Activated B cell treated with CpG ODN at 0.5 μM for 24 hours (primary cell): ENCODE measurements at regions not wholly inside any gene's neighbourhood (a gene's known extent, or its start where the extent isn't known, plus 50 kb on each side); places are given as distances from the start of the nearest gene placed in this dataset.

Experiments
- ATAC-seq: fragments of 200-7000 bp; cut with Tn5 transposase; one replicate; pipeline ENCODE4 v1.10.0; 2021; ENCODE audit warnings: low read depth, mild to moderate bottlenecking, moderate library complexity
- CTCF ChIA-PET: fragments of 350-600 bp; sonication (Branson Sonifier 250); formaldehyde crosslinking; loops from one replicate; lab custom pipeline; 2021; ENCODE audit warnings: antibody characterized with exemption; lab: Charles Lee
- POLR2A ChIA-PET: fragments of 350-600 bp; sonication (Branson Sonifier 250); formaldehyde crosslinking; loops from one replicate; lab custom pipeline; 2021; ENCODE audit warnings: antibody characterized with exemption; lab: Charles Lee
- DNase-seq: peaks from one replicate; pipeline ENCODE4 v3.0.0; 2022
- H3K27ac Mint-ChIP-seq: one replicate; pipeline ENCODE4 v1.8.0; 2020; ENCODE audit warnings: mixed read lengths
- H3K27me3 Mint-ChIP-seq: one replicate; pipeline ENCODE4 v1.8.0; 2021; ENCODE audit warnings: mixed read lengths
- H3K36me3 Mint-ChIP-seq: one replicate; pipeline ENCODE4 v1.8.0; 2021; ENCODE audit warnings: low read depth, mixed read lengths
- H3K4me1 Mint-ChIP-seq: one replicate; pipeline ENCODE4 v1.8.0; 2021; ENCODE audit warnings: mixed read lengths
- H3K4me3 Mint-ChIP-seq: one replicate; pipeline ENCODE4 v1.8.0; 2020; ENCODE audit warnings: mild to moderate bottlenecking, mixed read lengths
- H3K9me3 Mint-ChIP-seq: one replicate; pipeline ENCODE4 v1.8.0; 2020; ENCODE audit warnings: mixed read lengths
- CTCF ChIP-seq: fragments of 200-600 bp; IDR thresholded peaks from one replicate; pipeline ENCODE4 v1.8.0; 2022; ENCODE audit warnings: antibody characterized with exemption, mild to moderate bottlenecking
- intact Hi-C: fragments of 100-400 bp; cut with micrococcal nuclease; formaldehyde crosslinking; loops from one replicate; pipeline ENCODE4 v1.15.1; 2024

GRCh38 chr15:38660738-38661137 is 96.1 kb upstream of the RASGRP1 start:
- CTCF ChIA-PET: no interaction called here
- H3K9me3 Mint-ChIP-seq: no peaks in the 10 kb centered on the region
- H3K27ac Mint-ChIP-seq: no peak overlapping the region
- H3K4me1 Mint-ChIP-seq: peaks cover 22% of the 10 kb centered on the region
- no peaks in the 10 kb centered on the region for H3K27me3 Mint-ChIP-seq
- no peaks in the 10 kb centered on the region for H3K36me3 Mint-ChIP-seq
- ATAC-seq: no peak
- TF ChIP-seq CTCF: no peak
- POLR2A ChIA-PET: no interaction called here
- DNase-seq: no peak
- intact Hi-C loops: loop anchor here (1.0 kb wide), 1 partner anchor 9 kb away; no protein-coding TSS in a partner anchor
- no peak overlapping the region for H3K4me3 Mint-ChIP-seq

GRCh38 chr15:38662033-38662802 is 97.6 kb upstream of the RASGRP1 start:
- Mint-ChIP-seq H3K36me3 (no peaks in the 10 kb centered on the region), H3K27ac (no peak overlapping the region), H3K4me3 (no peak overlapping the region), H3K9me3 (no peaks in the 10 kb centered on the region), H3K27me3 (no peaks in the 10 kb centered on the region), H3K4me1 (peaks cover 29% of the 10 kb centered on the region)
- ATAC-seq (no peak), DNase-seq (no peak)
- ChIA-PET CTCF (interaction anchor here (2.6 kb wide), 1 partner anchor 98 kb away, joined by 10 read pairs; the partner anchor contains the start of gene RASGRP1), POLR2A (interaction anchor here (0.6 to 0.9 kb wide), 4 partner anchors 8 to 574 kb away, joined by 3 to 8 read pairs (median 3); no protein-coding TSS in a partner anchor)
- intact Hi-C loops: no loop called here
- TF ChIP-seq CTCF: no peak

- Mint-ChIP-seq H3K4me1 (peaks cover 35% of the 10 kb centered on the region), H3K27ac (no peak overlapping the region)
Measured at GRCh38 chr15:38662805-38663204, 98.2 kb upstream of the RASGRP1 start.

GRCh38 chr15:38665586-38666305 is 101.1 kb upstream of the RASGRP1 start:
- ATAC-seq (no peak), DNase-seq (no peak)
- Mint-ChIP-seq H3K36me3 (no peaks in the 10 kb centered on the region), H3K27me3 (no peaks in the 10 kb centered on the region), H3K4me3 (no peak overlapping the region), H3K4me1 (peaks cover 43% of the 10 kb centered on the region), H3K27ac (no peak overlapping the region), H3K9me3 (no peaks in the 10 kb centered on the region)
- POLR2A ChIA-PET: no interaction called here
- intact Hi-C loops: no loop called here
- TF ChIP-seq CTCF: no peak
- CTCF ChIA-PET: interaction anchor here (0.9 to 1.5 kb wide), 2 partner anchors 13 to 17 kb away, joined by 3 to 4 read pairs; no protein-coding TSS in a partner anchor

More at GRCh38 chr15:38662805-38663204, 98.2 kb upstream of the RASGRP1 start:
- Mint-ChIP-seq H3K9me3 (no peaks in the 10 kb centered on the region), H3K4me3 (no peak overlapping the region), H3K27me3 (no peaks in the 10 kb centered on the region), H3K36me3 (no peaks in the 10 kb centered on the region)
- no peak for DNase-seq
- ChIA-PET CTCF (interaction anchor here (2.6 kb wide), 1 partner anchor 99 kb away, joined by 10 read pairs; the partner anchor contains the start of gene RASGRP1), POLR2A (interaction anchor here (0.9 kb wide), 1 partner anchor 10 kb away, joined by 8 read pairs; no protein-coding TSS in a partner anchor)
- intact Hi-C loops: no loop called here
- no peak for ATAC-seq
- no peak for TF ChIP-seq CTCF
